Uterus (tissue), 3 donors: ENCODE measurements at regions not wholly inside any gene's neighbourhood (a gene's known extent, or its start where the extent isn't known, plus 50 kb on each side); places are given as distances from the start of the nearest gene placed in this dataset.

Experiments
- DNase-seq, 2 donors: peaks; one replicate each; pipeline ENCODE4 v3.0.0-alpha.2; 2019 to 2020
- H3K27ac ChIP-seq, 2 donors: fragments of 200-600 bp; sonication (generic); 1 replicate in 1 of 2; 2 replicates in 1 of 2; pipeline ENCODE4 v1.5.1; 2016 to 2018
- H3K27me3 ChIP-seq, 2 donors: fragments of 200-600 bp; sonication (generic); one replicate each; pipeline ENCODE4 v1.5.1; 2018 to 2019; ENCODE audit warnings: control low read depth in 1 of 2
- H3K36me3 ChIP-seq, 2 donors: fragments of 200-600 bp; sonication (generic); one replicate each; pipeline ENCODE4 v1.5.1; 2019; ENCODE audit warnings: control low read depth in 1 of 2
- H3K4me1 ChIP-seq, 2 donors: fragments of 200-600 bp; sonication (generic); one replicate each; pipeline ENCODE4 v1.5.1; 2018 to 2019; ENCODE audit warnings: control low read depth in 1 of 2
- H3K4me3 ChIP-seq, 2 donors: fragments of 200-600 bp; sonication (generic); 1 replicate in 1 of 2; 2 replicates in 1 of 2; pipeline ENCODE4 v1.5.1; 2018 to 2019; ENCODE audit warnings: mild to moderate bottlenecking in 1 of 2
- H3K9me3 ChIP-seq, 2 donors: fragments of 200-600 bp; sonication (generic); one replicate each; pipeline ENCODE4 v1.5.1; 2019; ENCODE audit warnings: control low read depth in 1 of 2
- CTCF ChIP-seq, 4 experiments: fragments of 200-600 bp in 2 of 4; fragments of 450-650 bp in 2 of 4; sonication (generic) in 2 of 4; IDR thresholded peaks; one replicate each; pipeline ENCODE4 v1.5.1; 2016 to 2019; ENCODE audit warnings: antibody characterized with exemption in 4 of 4, mild to moderate bottlenecking in 2 of 4, moderate library complexity in 1 of 4
- POLR2A ChIP-seq, 2 donors: fragments of 450-650 bp; IDR thresholded peaks; one replicate each; pipeline ENCODE4 v1.6.1; 2016; ENCODE audit warnings: antibody characterized with exemption in 2 of 2, mild to moderate bottlenecking in 1 of 2, moderate library complexity in 1 of 2
- intact Hi-C: fragments of 100-400 bp; cut with DNase I; formaldehyde crosslinking; loops from one replicate; pipeline ENCODE4 v1.15.1; 2023; ENCODE audit warnings: low total_unique reads
- donor health status: DM: yes; HTN: yes; CAD: no.

GRCh38 chr5:28450997-28451396, 1412.6 kb upstream of the CDH9 start:
- no peak for DNase-seq
- no peak overlapping the region for H3K27ac ChIP-seq
- TF ChIP-seq CTCF (IDR thresholded peaks at IDR 0.05) (no peak), POLR2A (IDR thresholded peaks at IDR 0.05) (no peak)
- no peaks in the 10 kb centered on the region for H3K36me3 ChIP-seq
- H3K27me3 ChIP-seq, result no peaks in the 10 kb centered on the region
- H3K4me1 ChIP-seq, result no peaks in the 10 kb centered on the region
- intact Hi-C loops, result no loop called here
- H3K4me3 ChIP-seq, result no peak overlapping the region
- H3K9me3 ChIP-seq, result no peaks in the 10 kb centered on the region

- DNase-seq, result no peak
- TF ChIP-seq CTCF (IDR thresholded peaks at IDR 0.05) (no peak), POLR2A (IDR thresholded peaks at IDR 0.05) (no peak)
- Histone ChIP-seq H3K4me1 (no peaks in the 10 kb centered on the region), H3K27ac (no peak overlapping the region), H3K9me3 (no peaks in the 10 kb centered on the region), H3K36me3 (no peaks in the 10 kb centered on the region), H3K27me3 (no peaks in the 10 kb centered on the region), H3K4me3 (no peak overlapping the region)
- intact Hi-C loops, result no loop called here
Measured at GRCh38 chr5:28448791-28449190, 1410.4 kb upstream of the CDH9 start.

- H3K36me3 ChIP-seq, result no peaks in the 10 kb centered on the region
Measured at GRCh38 chr5:28430565-28431178, 1392.3 kb upstream of the CDH9 start.

GRCh38 chr5:28421141-28421540, 1382.8 kb upstream of the CDH9 start:
- H3K27ac ChIP-seq, result no peak overlapping the region
- DNase-seq, result no peak
- TF ChIP-seq CTCF (IDR thresholded peaks at IDR 0.05) (no peak), POLR2A (IDR thresholded peaks at IDR 0.05) (no peak)
- H3K27me3 ChIP-seq, result no peaks in the 10 kb centered on the region
- intact Hi-C loops, result no loop called here
- no peak overlapping the region for H3K4me3 ChIP-seq
- H3K4me1 ChIP-seq, result no peaks in the 10 kb centered on the region
- H3K36me3 ChIP-seq, result no peaks in the 10 kb centered on the region
- H3K9me3 ChIP-seq, result no peaks in the 10 kb centered on the region

More at GRCh38 chr5:28430565-28431178, 1392.3 kb upstream of the CDH9 start:
- TF ChIP-seq POLR2A (IDR thresholded peaks at IDR 0.05) (no peak), CTCF (IDR thresholded peaks at IDR 0.05) (no peak)
- Histone ChIP-seq H3K9me3 (no peaks in the 10 kb centered on the region), H3K27ac (no peak overlapping the region), H3K27me3 (no peaks in the 10 kb centered on the region), H3K4me3 (no peak overlapping the region), H3K4me1 (no peaks in the 10 kb centered on the region)
- intact Hi-C loops, result no loop called here
- no peak for DNase-seq

GRCh38 chr5:28415791-28416443, 1377.5 kb upstream of the CDH9 start:
- Histone ChIP-seq H3K27ac (no peak overlapping the region), H3K27me3 (no peaks in the 10 kb centered on the region), H3K4me1 (no peaks in the 10 kb centered on the region), H3K9me3 (no peaks in the 10 kb centered on the region), H3K4me3 (no peak overlapping the region), H3K36me3 (no peaks in the 10 kb centered on the region)
- intact Hi-C loops, result no loop called here
- DNase-seq, result no peak
- TF ChIP-seq POLR2A (IDR thresholded peaks at IDR 0.05), result no peak
- no peak for TF ChIP-seq CTCF (IDR thresholded peaks at IDR 0.05)
